Stimulated activated CD4-positive, alpha-beta T cell treated with anti-CD3 and anti-CD28 coated beads, Interleukin-2, amount 100 ng/mL, for 4 hours (primary cell): ENCODE measurements at regions not wholly inside any gene's neighbourhood (a gene's known extent, or its start where the extent isn't known, plus 50 kb on each side); places are given as distances from the start of the nearest gene placed in this dataset.
"Not testable (repeated sequence)": the region's sequence is repeated elsewhere in the genome, so short reads cannot be mapped to it uniquely, and the experiment has no call there.

Experiments used
- DNase-seq: peaks from one replicate; pipeline ENCODE4 v3.0.0-alpha.2; 2020; ENCODE audit warnings: low read depth

GRCh38 chr9:106233116-106233515 lies 538.8 kb downstream of the TMEM38B start:
- no peak for DNase-seq

- DNase-seq = not testable (repeated sequence)
Measured at GRCh38 chr9:106260908-106261307, 566.6 kb downstream of the TMEM38B start.

- DNase-seq = no peak
Measured at GRCh38 chr9:106277966-106278365, 583.6 kb downstream of the TMEM38B start.

- DNase-seq = no peak
Measured at GRCh38 chr9:106283769-106284168, 579.2 kb upstream of the ZNF462 start.

GRCh38 chr9:106284296-106284695 lies 578.7 kb upstream of the ZNF462 start:
- DNase-seq = no peak

GRCh38 chr9:106286249-106286648 lies 576.7 kb upstream of the ZNF462 start:
- DNase-seq = no peak

GRCh38 chr9:106287091-106287631 lies 575.8 kb upstream of the ZNF462 start:
- DNase-seq = no peak

GRCh38 chr9:106287731-106288130 lies 575.2 kb upstream of the ZNF462 start:
- DNase-seq = no peak

- DNase-seq = no peak
Measured at GRCh38 chr9:106288689-106289088, 574.3 kb upstream of the ZNF462 start.

GRCh38 chr9:106291786-106292185 lies 571.2 kb upstream of the ZNF462 start:
- DNase-seq = no peak

GRCh38 chr9:106296426-106296825 lies 566.5 kb upstream of the ZNF462 start:
- DNase-seq = no peak

GRCh38 chr9:106298997-106299396 lies 564.0 kb upstream of the ZNF462 start:
- no peak for DNase-seq

- no peak for DNase-seq
Measured at GRCh38 chr9:106304401-106304920, 558.5 kb upstream of the ZNF462 start.

GRCh38 chr9:106305428-106306133 lies 557.4 kb upstream of the ZNF462 start:
- DNase-seq = no peak

- no peak for DNase-seq
Measured at GRCh38 chr9:106307670-106308069, 555.3 kb upstream of the ZNF462 start.

GRCh38 chr9:106309925-106310324 lies 553.0 kb upstream of the ZNF462 start:
- DNase-seq = no peak

- no peak for DNase-seq
Measured at GRCh38 chr9:106310782-106311181, 552.2 kb upstream of the ZNF462 start.

- no peak for DNase-seq
Measured at GRCh38 chr9:106312906-106313305, 550.1 kb upstream of the ZNF462 start.

- DNase-seq = no peak
Measured at GRCh38 chr9:106314476-106314875, 548.5 kb upstream of the ZNF462 start.

GRCh38 chr9:106321394-106322180 lies 541.4 kb upstream of the ZNF462 start:
- no peak for DNase-seq

GRCh38 chr9:106322706-106323245 lies 540.2 kb upstream of the ZNF462 start:
- no peak for DNase-seq

GRCh38 chr9:106324053-106324585 lies 538.8 kb upstream of the ZNF462 start:
- no peak for DNase-seq
